Gastroesophageal sphincter (tissue), 3 donors: ENCODE measurements at regions not wholly inside any gene's neighbourhood (a gene's known extent, or its start where the extent isn't known, plus 50 kb on each side); places are given as distances from the start of the nearest gene placed in this dataset.

Experiments used
- POLR2A ChIP-seq, 2 donors: fragments of 450-650 bp; IDR thresholded peaks; one replicate each; pipeline ENCODE4 v1.6.1; 2017; ENCODE audit warnings: antibody characterized with exemption in 2 of 2, mild to moderate bottlenecking in 2 of 2, moderate library complexity in 1 of 2
- POLR2AphosphoS5 ChIP-seq: sonication (generic); formaldehyde crosslinking; IDR thresholded peaks from one replicate; pipeline ENCODE4 v1.6.1; 2017; ENCODE audit warnings: antibody characterized with exemption
- TF ChIP-seq, protein P1 (sequence below), 4 experiments: fragments of 200-600 bp in 2 of 4; fragments of 450-650 bp in 2 of 4; sonication (generic) in 1 of 4; IDR thresholded peaks; one replicate each; pipeline ENCODE4 v1.5.1; 2017 to 2019; ENCODE audit warnings: antibody characterized with exemption in 4 of 4, mild to moderate bottlenecking in 2 of 4, moderate library complexity in 2 of 4

DNA sequence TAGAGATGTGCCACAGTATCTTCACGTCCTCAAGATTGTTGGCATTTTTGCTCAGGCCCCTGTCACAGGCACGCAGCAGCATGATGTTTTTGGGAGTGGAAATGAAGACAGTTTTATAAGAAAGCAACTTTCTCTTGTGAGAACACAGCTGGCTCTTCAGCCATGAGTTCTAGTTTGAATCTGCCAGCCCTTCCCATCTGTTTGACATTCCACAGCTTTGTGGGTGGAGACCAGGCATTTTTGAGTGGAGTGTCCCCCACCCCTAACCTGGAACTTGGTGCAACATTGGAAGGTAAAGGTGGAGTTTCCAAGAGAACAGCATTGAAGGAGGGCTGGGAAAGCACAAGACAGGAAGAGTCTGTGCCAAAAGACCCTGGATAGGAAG is 253.1 kb upstream of the IGFBP3 start:
- TF ChIP-seq, protein P1, sequence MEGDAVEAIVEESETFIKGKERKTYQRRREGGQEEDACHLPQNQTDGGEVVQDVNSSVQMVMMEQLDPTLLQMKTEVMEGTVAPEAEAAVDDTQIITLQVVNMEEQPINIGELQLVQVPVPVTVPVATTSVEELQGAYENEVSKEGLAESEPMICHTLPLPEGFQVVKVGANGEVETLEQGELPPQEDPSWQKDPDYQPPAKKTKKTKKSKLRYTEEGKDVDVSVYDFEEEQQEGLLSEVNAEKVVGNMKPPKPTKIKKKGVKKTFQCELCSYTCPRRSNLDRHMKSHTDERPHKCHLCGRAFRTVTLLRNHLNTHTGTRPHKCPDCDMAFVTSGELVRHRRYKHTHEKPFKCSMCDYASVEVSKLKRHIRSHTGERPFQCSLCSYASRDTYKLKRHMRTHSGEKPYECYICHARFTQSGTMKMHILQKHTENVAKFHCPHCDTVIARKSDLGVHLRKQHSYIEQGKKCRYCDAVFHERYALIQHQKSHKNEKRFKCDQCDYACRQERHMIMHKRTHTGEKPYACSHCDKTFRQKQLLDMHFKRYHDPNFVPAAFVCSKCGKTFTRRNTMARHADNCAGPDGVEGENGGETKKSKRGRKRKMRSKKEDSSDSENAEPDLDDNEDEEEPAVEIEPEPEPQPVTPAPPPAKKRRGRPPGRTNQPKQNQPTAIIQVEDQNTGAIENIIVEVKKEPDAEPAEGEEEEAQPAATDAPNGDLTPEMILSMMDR (IDR thresholded peaks at IDR 0.05), result no peak
- TF ChIP-seq POLR2AphosphoS5 (no peak), POLR2A (IDR thresholded peaks at IDR 0.05) (no peak)
